CD4-positive, alpha-beta memory T cell (primary cell): ENCODE measurements at regions not wholly inside any gene's neighbourhood (a gene's known extent, or its start where the extent isn't known, plus 50 kb on each side); places are given as distances from the start of the nearest gene placed in this dataset.

ENCODE experiments used
- CTCF ChIA-PET: fragments of 350-600 bp; sonication (Branson Sonifier 250); formaldehyde crosslinking; loops from one replicate; lab custom pipeline; 2021; ENCODE audit warnings: inconsistent platforms; ENCODE audit not compliant: partially characterized antibody; lab: Charles Lee
- POLR2A ChIA-PET: fragments of 350-600 bp; sonication (Branson Sonifier 250); formaldehyde crosslinking; loops from one replicate; lab custom pipeline; 2021; ENCODE audit not compliant: partially characterized antibody; lab: Charles Lee
- DNase-seq, 5 donors: peaks; one replicate each; pipeline versions ENCODE4 v3.0.0 to v3.0.0-alpha.2; 2020 to 2022; ENCODE audit warnings: mixed read lengths in 1 of 5
- H3K27ac ChIP-seq: one replicate; pipeline ENCODE4 v1.7.0; 2013; ENCODE audit warnings: low read depth, low read length
- H3K27me3 ChIP-seq: 2 replicates; pipeline ENCODE4 v1.7.0; 2013; ENCODE audit warnings: mild to moderate bottlenecking, low read length, moderate library complexity; ENCODE audit not compliant: insufficient read depth
- H3K36me3 ChIP-seq: 2 replicates; pipeline ENCODE4 v1.7.0; 2013; ENCODE audit warnings: mild to moderate bottlenecking, low read length, moderate library complexity; ENCODE audit not compliant: insufficient read depth
- H3K4me1 ChIP-seq: 2 replicates; pipeline ENCODE4 v1.7.0; 2013; ENCODE audit warnings: mild to moderate bottlenecking, low read length, moderate library complexity; ENCODE audit not compliant: insufficient read depth
- H3K4me3 ChIP-seq, 2 donors: one replicate each; pipeline ENCODE4 v1.7.0; 2013; ENCODE audit warnings: low read length in 2 of 2, mild to moderate bottlenecking in 1 of 2
- H3K9me3 ChIP-seq, 2 donors: one replicate each; pipeline ENCODE4 v1.7.0; 2013; ENCODE audit warnings: low read length in 2 of 2, control low read depth in 1 of 2; ENCODE audit not compliant: control insufficient read depth in 1 of 2
- H3K27ac Mint-ChIP-seq, 7 donors: one replicate each; pipeline ENCODE4 v1.8.0; 2020 to 2021; ENCODE audit warnings: mixed read lengths in 7 of 7, mild to moderate bottlenecking in 6 of 7, inconsistent platforms in 3 of 7, moderate library complexity in 3 of 7
- H3K27me3 Mint-ChIP-seq, 2 donors: one replicate each; pipeline ENCODE4 v1.8.0; 2020 to 2021; ENCODE audit warnings: mixed read lengths in 2 of 2
- H3K36me3 Mint-ChIP-seq, 2 donors: one replicate each; pipeline ENCODE4 v1.8.0; 2020 to 2021; ENCODE audit warnings: mixed read lengths in 2 of 2, inconsistent platforms in 1 of 2, mild to moderate bottlenecking in 1 of 2
- H3K4me1 Mint-ChIP-seq, 4 donors: one replicate each; pipeline ENCODE4 v1.8.0; 2020 to 2021; ENCODE audit warnings: mixed read lengths in 4 of 4, mild to moderate bottlenecking in 1 of 4
- H3K4me3 Mint-ChIP-seq, 8 donors: one replicate each; pipeline ENCODE4 v1.8.0; 2020 to 2021; ENCODE audit warnings: mixed read lengths in 8 of 8, mild to moderate bottlenecking in 7 of 8, moderate library complexity in 6 of 8, inconsistent platforms in 3 of 8
- H3K9me3 Mint-ChIP-seq, 8 donors: one replicate each; pipeline ENCODE4 v1.8.0; 2020 to 2021; ENCODE audit warnings: mixed read lengths in 8 of 8, mild to moderate bottlenecking in 5 of 8, inconsistent platforms in 3 of 8, moderate library complexity in 1 of 8
- intact Hi-C: fragments of 100-400 bp; cut with micrococcal nuclease; formaldehyde crosslinking; loops from one replicate; pipeline ENCODE4 v1.15.1; 2023

- H3K27me3 Mint-ChIP-seq: peaks cover 11 to 16% of the 10 kb centered on the region in 2 donors
- intact Hi-C loops: no loop called here
These were observed 82.2 kb upstream of the HELT start for GRCh38 chr4:184936071-184936470.

DNA sequence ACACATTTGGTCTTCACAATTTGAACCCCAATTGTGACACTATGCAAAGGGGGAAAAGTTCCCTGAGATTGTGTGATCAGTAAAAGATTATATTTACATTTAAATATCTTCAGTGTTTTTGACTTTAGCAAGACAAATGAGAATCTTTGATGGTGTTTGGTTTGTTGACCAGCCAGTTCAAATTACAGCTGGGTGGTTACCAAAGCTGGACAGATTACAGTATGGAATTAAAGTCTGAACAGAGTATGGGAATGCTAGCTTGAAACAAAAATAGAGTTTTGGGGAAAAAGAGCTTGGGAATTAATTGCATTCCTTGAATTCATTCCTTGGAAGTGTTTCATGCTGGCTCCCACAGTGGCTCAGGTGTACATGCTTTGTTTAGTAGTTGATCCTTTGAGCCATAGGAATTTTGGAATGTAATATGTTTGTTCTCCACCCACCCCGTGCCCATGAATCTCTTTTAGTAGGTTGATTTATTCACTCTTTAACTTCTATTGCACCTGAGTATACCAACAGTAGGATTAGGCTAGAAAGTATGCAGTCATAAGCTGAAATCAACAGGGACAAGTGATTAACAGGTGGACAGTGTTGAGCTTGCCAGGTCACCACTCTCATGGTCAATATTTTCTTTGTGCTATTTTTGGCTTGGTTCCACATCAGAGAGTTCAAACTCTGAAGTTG is 81.1 kb upstream of the HELT start:
- intact Hi-C loops: no loop called here
- Mint-ChIP-seq H3K36me3 (no peaks in the 10 kb centered on the region), H3K4me3 (no peak overlapping the region), H3K4me1 (peaks cover 0 to 3% (median 0%) of the 10 kb centered on the region in 4 donors), H3K9me3 (no peaks in the 10 kb centered on the region), H3K27ac (no peak overlapping the region), H3K27me3 (peaks cover 11 to 16% of the 10 kb centered on the region in 2 donors)
- ChIA-PET CTCF (interaction anchor here (1.2 kb wide), 1 partner anchor 68 kb away, joined by 3 read pairs; no protein-coding TSS in a partner anchor), POLR2A (no interaction called here)
- Histone ChIP-seq H3K9me3 (no peaks in the 10 kb centered on the region), H3K27ac (no peak overlapping the region), H3K4me1 (no peaks in the 10 kb centered on the region), H3K4me3 (no peak overlapping the region), H3K36me3 (no peaks in the 10 kb centered on the region), H3K27me3 (no peaks in the 10 kb centered on the region)
- no peak for DNase-seq

More at GRCh38 chr4:184936071-184936470, 82.2 kb upstream of the HELT start:
- ChIA-PET CTCF (no interaction called here), POLR2A (no interaction called here)
- Mint-ChIP-seq H3K27ac (no peak overlapping the region), H3K4me1 (peaks cover 0 to 3% (median 0%) of the 10 kb centered on the region in 4 donors), H3K9me3 (no peaks in the 10 kb centered on the region), H3K36me3 (no peaks in the 10 kb centered on the region), H3K4me3 (no peak overlapping the region)
- DNase-seq: no peak
- no peaks in the 10 kb centered on the region for H3K27me3 ChIP-seq
- H3K36me3 ChIP-seq: no peaks in the 10 kb centered on the region
- no peaks in the 10 kb centered on the region for H3K9me3 ChIP-seq
- no peaks in the 10 kb centered on the region for H3K4me1 ChIP-seq
- no peak overlapping the region for H3K27ac ChIP-seq
- H3K4me3 ChIP-seq: no peak overlapping the region

DNA sequence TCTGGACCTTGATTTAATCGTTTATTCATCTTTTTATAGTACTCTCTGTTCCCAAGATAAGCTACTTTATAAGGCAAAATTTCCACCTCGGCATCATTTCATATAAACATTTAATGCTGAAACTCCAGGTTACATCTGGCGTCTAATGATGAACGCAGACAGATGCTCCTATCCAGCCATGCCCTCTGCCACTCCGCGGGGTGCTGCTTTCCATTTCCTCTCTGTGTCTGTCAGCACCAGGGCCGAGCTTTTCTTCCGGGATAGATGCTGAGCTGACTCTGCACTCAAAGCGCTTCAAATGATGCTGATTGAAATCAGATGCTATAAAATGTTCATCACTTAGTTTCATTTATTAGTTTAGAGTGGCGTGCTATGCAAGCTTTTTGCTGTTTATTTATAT is 80.5 kb upstream of the HELT start:
- intact Hi-C loops: no loop called here
- Histone ChIP-seq H3K4me1 (no peaks in the 10 kb centered on the region), H3K4me3 (no peak overlapping the region), H3K27ac (no peak overlapping the region), H3K36me3 (no peaks in the 10 kb centered on the region), H3K9me3 (no peaks in the 10 kb centered on the region), H3K27me3 (no peaks in the 10 kb centered on the region)
- Mint-ChIP-seq H3K27me3 (peaks cover 11 to 16% of the 10 kb centered on the region in 2 donors), H3K36me3 (no peaks in the 10 kb centered on the region), H3K4me1 (peaks cover 0 to under 1% (median 0%) of the 10 kb centered on the region in 4 donors), H3K4me3 (no peak overlapping the region), H3K27ac (no peak overlapping the region), H3K9me3 (no peaks in the 10 kb centered on the region)
- ChIA-PET POLR2A (no interaction called here), CTCF (interaction anchor here (1.2 kb wide), 1 partner anchor 67 kb away, joined by 3 read pairs; no protein-coding TSS in a partner anchor)
- DNase-seq: no peak

DNA sequence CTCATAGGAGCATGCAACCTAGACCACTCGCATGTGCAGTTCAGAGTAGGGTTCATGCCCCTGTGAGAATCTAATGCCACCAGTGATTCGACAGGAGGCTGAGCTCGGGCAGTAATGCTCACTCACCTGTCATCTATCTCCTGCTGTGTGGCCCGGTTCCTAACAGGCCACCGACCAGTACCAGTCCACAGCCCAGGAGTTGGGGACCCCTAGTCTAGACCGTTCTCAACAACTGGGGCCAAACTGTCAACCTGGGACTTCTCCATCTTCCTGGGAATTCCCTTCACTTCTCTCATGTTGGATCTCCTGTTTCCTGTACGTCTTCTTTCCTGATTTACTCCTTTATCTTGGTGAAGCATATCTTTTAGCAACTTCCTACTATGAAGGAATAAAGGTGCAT is 79.4 kb upstream of the HELT start:
- POLR2A ChIA-PET: no interaction called here
- intact Hi-C loops: no loop called here

GRCh38 chr4:184939978-184940377 is 78.3 kb upstream of the HELT start:
- ChIA-PET POLR2A (no interaction called here), CTCF (interaction anchor here (0.6 kb wide), 1 partner anchor 73 kb away, joined by 3 read pairs; no protein-coding TSS in a partner anchor)

More for the DNA sequence above, 79.4 kb upstream of the HELT start:
- Histone ChIP-seq H3K9me3 (no peaks in the 10 kb centered on the region), H3K36me3 (no peaks in the 10 kb centered on the region), H3K4me3 (no peak overlapping the region), H3K27ac (no peak overlapping the region), H3K27me3 (no peaks in the 10 kb centered on the region), H3K4me1 (no peaks in the 10 kb centered on the region)
- Mint-ChIP-seq H3K9me3 (no peaks in the 10 kb centered on the region), H3K27me3 (peaks cover 13 to 16% of the 10 kb centered on the region in 2 donors), H3K4me3 (no peak overlapping the region), H3K36me3 (no peaks in the 10 kb centered on the region), H3K4me1 (no peaks in the 10 kb centered on the region), H3K27ac (no peak overlapping the region)
- no peak for DNase-seq
- CTCF ChIA-PET: no interaction called here

GRCh38 chr4:184940500-184940899 is 77.8 kb upstream of the HELT start:
- H3K27ac ChIP-seq: no peak overlapping the region
- no peaks in the 10 kb centered on the region for H3K36me3 Mint-ChIP-seq
- H3K4me3 ChIP-seq: no peak overlapping the region
- no peak for DNase-seq
- intact Hi-C loops: no loop called here
- POLR2A ChIA-PET: no interaction called here
- H3K27me3 ChIP-seq: no peaks in the 10 kb centered on the region
- no peaks in the 10 kb centered on the region for H3K9me3 Mint-ChIP-seq
- peaks cover 12 to 14% of the 10 kb centered on the region in 2 donors for H3K27me3 Mint-ChIP-seq
- no peak overlapping the region for H3K4me3 Mint-ChIP-seq
- no peaks in the 10 kb centered on the region for H3K4me1 ChIP-seq
- H3K27ac Mint-ChIP-seq: no peak overlapping the region
- CTCF ChIA-PET: interaction anchor here (0.6 kb wide), 1 partner anchor 73 kb away, joined by 3 read pairs; no protein-coding TSS in a partner anchor
- H3K9me3 ChIP-seq: no peaks in the 10 kb centered on the region
- no peaks in the 10 kb centered on the region for H3K4me1 Mint-ChIP-seq
- no peaks in the 10 kb centered on the region for H3K36me3 ChIP-seq

More at GRCh38 chr4:184939978-184940377, 78.3 kb upstream of the HELT start:
- Mint-ChIP-seq H3K4me3 (no peak overlapping the region), H3K27me3 (peaks cover 12 to 14% of the 10 kb centered on the region in 2 donors), H3K27ac (no peak overlapping the region), H3K4me1 (no peaks in the 10 kb centered on the region), H3K9me3 (no peaks in the 10 kb centered on the region), H3K36me3 (no peaks in the 10 kb centered on the region)
- Histone ChIP-seq H3K27ac (no peak overlapping the region), H3K27me3 (no peaks in the 10 kb centered on the region), H3K9me3 (no peaks in the 10 kb centered on the region), H3K36me3 (no peaks in the 10 kb centered on the region), H3K4me1 (no peaks in the 10 kb centered on the region), H3K4me3 (no peak overlapping the region)
- DNase-seq: no peak
- intact Hi-C loops: no loop called here

- Histone ChIP-seq H3K27ac (no peak overlapping the region), H3K4me1 (no peaks in the 10 kb centered on the region), H3K4me3 (no peak overlapping the region), H3K36me3 (no peaks in the 10 kb centered on the region), H3K9me3 (no peaks in the 10 kb centered on the region), H3K27me3 (no peaks in the 10 kb centered on the region)
- ChIA-PET CTCF (no interaction called here), POLR2A (no interaction called here)
- Mint-ChIP-seq H3K36me3 (no peaks in the 10 kb centered on the region), H3K27me3 (peaks cover 9 to 11% of the 10 kb centered on the region in 2 donors), H3K4me1 (no peaks in the 10 kb centered on the region), H3K4me3 (no peak overlapping the region), H3K27ac (no peak overlapping the region), H3K9me3 (no peaks in the 10 kb centered on the region)
- no peak for DNase-seq
- intact Hi-C loops: no loop called here
These were observed 76.4 kb upstream of the HELT start for GRCh38 chr4:184941671-184942418.
